HCT116 (cell line): ENCODE measurements at regions not wholly inside any gene's neighbourhood (a gene's known extent, or its start where the extent isn't known, plus 50 kb on each side); places are given as distances from the start of the nearest gene placed in this dataset.

Experiments used
- ATAC-seq: fragments of 200-7000 bp; cut with Tn5 transposase; 2 replicates; pipeline ENCODE4 v1.9.1; 2020; ENCODE audit warnings: mild to moderate bottlenecking, moderate library complexity
- BruUV-seq: library from RNA; stranded (reverse); fragments of 400-500 nt; replicated peaks from 2 replicates; lab custom pipeline; 2021; lab: Mats Ljungman, UMichigan
- CTCF ChIA-PET: fragments of 300-600 bp; sonication (Branson Sonifier 250); formaldehyde crosslinking; loops from one replicate; lab custom pipeline; 2021; ENCODE audit warnings: antibody characterized with exemption; lab: Charles Lee
- POLR2A ChIA-PET: fragments of 300-600, 350-600 bp; sonication (Branson Sonifier 250); formaldehyde crosslinking; loops from one replicate; lab custom pipeline; 2021; ENCODE audit warnings: antibody characterized with exemption; lab: Charles Lee
- RAD21 ChIA-PET, 2 experiments: fragments of 300-600 bp; sonication (Branson Sonifier 250); formaldehyde crosslinking; loops; one replicate each; lab custom pipeline; 2023; ENCODE audit warnings: low total read pairs in 2 of 2; ENCODE audit not compliant: uncharacterized antibody in 2 of 2, unreplicated experiment in 2 of 2, low non-redundant PET in 1 of 2; lab: Charles Lee
- DNase-seq: peaks from one replicate; pipeline ENCODE4 v3.0.0-alpha.2; 2010; ENCODE audit warnings: low read depth, low spot score
- H2AFZ ChIP-seq: fragments of 200-600 bp; shearing (Covaris generic), sonication (generic); 2 replicates; pipeline ENCODE4 v1.6.1; 2017; ENCODE audit warnings: low read depth, mixed run types, mixed read lengths, antibody characterized with exemption, low read length; ENCODE audit not compliant: poor library complexity, severe bottlenecking
- H3K27ac ChIP-seq: 2 replicates; pipeline ENCODE4 v1.5.1; 2012; ENCODE audit warnings: low read depth, low read length
- H3K27me3 ChIP-seq: fragments of 200-600 bp; sonication (generic); 2 replicates; pipeline ENCODE4 v1.6.1; 2016; ENCODE audit warnings: mixed run types, low read length, mixed read lengths; ENCODE audit not compliant: insufficient read depth
- H3K36me3 ChIP-seq, 2 experiments: fragments of 200-500 bp in 1 of 2; fragments of 200-600 bp in 1 of 2; sonication (Bioruptor generic) in 1 of 2; sonication (generic) in 1 of 2; 2 replicates each; pipeline versions ENCODE4 v1.5.1 to v1.6.1; 2014 to 2016; ENCODE audit warnings: low read length in 2 of 2, inconsistent platforms in 1 of 2, mixed read lengths in 1 of 2, mixed run types in 1 of 2; ENCODE audit not compliant: insufficient read depth in 2 of 2, control insufficient read depth in 1 of 2
- H3K4me1 ChIP-seq, 2 experiments: fragments of 200-600 bp in 1 of 2; sonication (generic) in 1 of 2; 2 replicates each; pipeline versions ENCODE4 v1.5.1 to v1.6.1; 2012 to 2017; ENCODE audit warnings: low read length in 2 of 2, inconsistent platforms in 1 of 2, mild to moderate bottlenecking in 1 of 2, mixed read lengths in 1 of 2, mixed run types in 1 of 2, moderate library complexity in 1 of 2; ENCODE audit not compliant: insufficient read depth in 2 of 2, control insufficient read depth in 1 of 2
- H3K4me2 ChIP-seq: fragments of 200-600 bp; sonication (generic); 2 replicates; pipeline ENCODE4 v1.6.1; 2017; ENCODE audit warnings: mixed run types, low read length, mixed read lengths
- H3K4me3 ChIP-seq, 2 experiments: fragments of 200-600 bp in 1 of 2; sonication (generic) in 1 of 2; replicated peaks in 1 of 2; 2 replicates each; pipeline ENCODE4 v1.5.1; 2011 to 2016; ENCODE audit warnings: low read length in 2 of 2, control low read depth in 1 of 2, low read depth in 1 of 2, mild to moderate bottlenecking in 1 of 2, mixed read lengths in 1 of 2, mixed run types in 1 of 2
- H3K79me2 ChIP-seq: fragments of 200-600 bp; sonication (generic); 2 replicates; pipeline ENCODE4 v1.6.1; 2017; ENCODE audit warnings: mild to moderate bottlenecking, mixed run types, low read length, moderate library complexity, mixed read lengths; ENCODE audit not compliant: insufficient read depth
- H3K9ac ChIP-seq: fragments of 200-600 bp; sonication (generic); 2 replicates; pipeline ENCODE4 v1.6.1; 2016; ENCODE audit warnings: low read length, mixed read lengths
- H3K9me2 ChIP-seq: fragments of 200-600 bp; sonication (generic), shearing (Covaris generic); 2 replicates; pipeline ENCODE4 v1.6.1; 2017; ENCODE audit warnings: mixed run types, mild to moderate bottlenecking, moderate library complexity; ENCODE audit not compliant: insufficient read depth
- H3K9me3 ChIP-seq, 2 experiments: fragments of 200-500 bp in 1 of 2; fragments of 200-600 bp in 1 of 2; sonication (Bioruptor generic) in 1 of 2; sonication (generic) in 1 of 2; 2 replicates each; pipeline ENCODE4 v1.6.1; 2014 to 2017; ENCODE audit warnings: low read length in 2 of 2, mixed read lengths in 2 of 2, inconsistent platforms in 1 of 2, low read depth in 1 of 2, mild to moderate bottlenecking in 1 of 2, mixed run types in 1 of 2, moderate library complexity in 1 of 2; ENCODE audit not compliant: control insufficient read depth in 1 of 2, insufficient read depth in 1 of 2
- H4K20me1 ChIP-seq: fragments of 200-600 bp; sonication (generic), shearing (Covaris generic); 2 replicates; pipeline ENCODE4 v1.6.1; 2017; ENCODE audit warnings: mixed run types, mild to moderate bottlenecking, moderate library complexity; ENCODE audit not compliant: insufficient read depth
- CEBPB ChIP-seq: IDR thresholded peaks from 2 replicates; pipeline ENCODE4 v1.6.1; 2012; ENCODE audit warnings: low read depth
- EGR1 ChIP-seq: IDR thresholded peaks from 2 replicates; pipeline ENCODE4 v1.6.1; 2012; ENCODE audit warnings: low read depth
- ELF1 ChIP-seq: IDR thresholded peaks from 2 replicates; pipeline ENCODE4 v1.6.1; 2012; ENCODE audit warnings: low read depth, borderline replicate concordance
- EZH2phosphoT487 ChIP-seq: fragments of 200-600 bp; IDR thresholded peaks from 2 replicates; pipeline ENCODE4 v1.6.1; 2018; ENCODE audit warnings: antibody characterized with exemption, borderline replicate concordance
- FOSL1 ChIP-seq: IDR thresholded peaks from 2 replicates; pipeline ENCODE4 v1.6.1; 2012; ENCODE audit warnings: low read depth
- POLR2A ChIP-seq: IDR thresholded peaks from 2 replicates; pipeline ENCODE4 v1.7.0; 2011; ENCODE audit warnings: borderline replicate concordance; ENCODE audit not compliant: insufficient read depth, insufficient read length; ENCODE audit errors: extremely low read depth
- SRF ChIP-seq: IDR thresholded peaks from 2 replicates; pipeline ENCODE4 v1.6.1; 2012; ENCODE audit warnings: low read depth
- ZNF274 ChIP-seq: fragments of 200-500 bp; sonication (Bioruptor generic); IDR thresholded peaks from 2 replicates; pipeline ENCODE4 v1.6.1; 2014; ENCODE audit warnings: mild to moderate bottlenecking, low read depth, low read length, inconsistent platforms
- intact Hi-C: fragments of 100-400 bp; cut with micrococcal nuclease; formaldehyde crosslinking; loops from 2 replicates; pipeline ENCODE4 v1.10.0; 2022
- TF ChIP-seq, protein P1 (sequence below): IDR thresholded peaks from 2 replicates; pipeline ENCODE4 v1.6.1; 2011; ENCODE audit warnings: mild to moderate bottlenecking, low read length, moderate library complexity; ENCODE audit not compliant: insufficient replicate concordance; ENCODE audit errors: extremely low read depth
- TF ChIP-seq, protein P2 (sequence below): IDR thresholded peaks from 2 replicates; pipeline ENCODE4 v1.6.1; 2012; ENCODE audit warnings: low read depth

DNA sequence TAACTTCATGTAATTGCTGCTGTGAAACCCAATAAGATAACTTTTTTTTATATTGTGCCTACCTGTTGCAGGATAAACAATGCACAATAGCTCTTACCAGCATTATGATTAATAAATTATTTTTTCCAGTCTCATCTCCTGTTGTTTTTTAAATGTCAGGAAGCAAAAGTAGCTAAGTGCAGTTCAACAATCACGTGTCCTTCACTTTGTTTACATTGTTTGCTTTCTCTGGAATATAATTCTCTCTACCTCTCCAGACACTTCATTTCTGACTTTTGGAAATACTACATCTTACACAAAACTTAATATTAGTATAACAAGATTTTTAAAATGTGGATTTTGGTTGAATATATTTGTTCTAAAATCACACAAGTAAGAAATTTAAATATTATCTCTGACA, 1359.4 kb downstream of the SLITRK1 start:
- Histone ChIP-seq H4K20me1 (no peaks in the 10 kb centered on the region), H3K4me1 (no peaks in the 10 kb centered on the region), H3K4me2 (no peak overlapping the region), H3K79me2 (no peaks in the 10 kb centered on the region), H3K27me3 (no peaks in the 10 kb centered on the region), H3K9me3 (no peaks in the 10 kb centered on the region), H3K36me3 (no peaks in the 10 kb centered on the region), H3K4me3 (no peak overlapping the region), H2AFZ (no peak overlapping the region), H3K27ac (no peak overlapping the region), H3K9me2 (no peaks in the 10 kb centered on the region), H3K9ac (no peak overlapping the region)
- no peak for DNase-seq
- intact Hi-C loops = no loop called here
- no peak for TF ChIP-seq EZH2phosphoT487
- no peak for TF ChIP-seq ELF1
- ChIA-PET CTCF (no interaction called here), RAD21 (no interaction called here), POLR2A (no interaction called here)
- BruUV-seq = no TSS peak
- ATAC-seq = no peak

DNA sequence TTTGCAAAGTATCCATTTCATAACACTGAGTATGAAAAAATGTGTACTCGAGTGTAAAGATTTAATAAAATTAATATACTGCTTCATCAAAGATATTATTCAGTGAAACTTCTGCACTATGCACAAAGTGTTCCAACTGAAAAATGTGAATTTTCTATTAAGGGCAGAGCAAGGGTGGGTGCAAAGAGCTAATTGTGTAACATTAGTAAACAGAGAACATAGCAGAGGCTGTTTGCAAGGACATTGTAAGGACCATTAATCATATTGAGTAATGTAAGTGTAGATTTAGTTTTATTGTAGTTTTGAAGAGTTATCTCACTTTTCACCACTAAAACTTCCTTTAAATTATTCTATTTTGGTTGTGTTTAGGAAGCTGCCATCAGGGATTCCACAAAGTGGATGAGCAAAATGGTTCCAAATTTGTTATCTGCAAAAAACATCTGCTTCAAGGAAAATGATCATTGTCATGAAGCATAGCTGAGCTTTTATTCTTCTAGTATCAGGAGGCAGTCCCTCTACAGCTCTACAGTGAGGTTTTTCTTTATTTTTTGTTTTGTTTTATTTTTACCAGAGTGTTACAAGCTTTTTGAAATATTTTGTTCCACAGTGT, 1375.4 kb downstream of the SLITRK1 start:
- no peak for TF ChIP-seq CEBPB
- no peak for TF ChIP-seq ZNF274
- TF ChIP-seq ELF1 = no peak
- no peak for TF ChIP-seq FOSL1
- TF ChIP-seq, protein P1, sequence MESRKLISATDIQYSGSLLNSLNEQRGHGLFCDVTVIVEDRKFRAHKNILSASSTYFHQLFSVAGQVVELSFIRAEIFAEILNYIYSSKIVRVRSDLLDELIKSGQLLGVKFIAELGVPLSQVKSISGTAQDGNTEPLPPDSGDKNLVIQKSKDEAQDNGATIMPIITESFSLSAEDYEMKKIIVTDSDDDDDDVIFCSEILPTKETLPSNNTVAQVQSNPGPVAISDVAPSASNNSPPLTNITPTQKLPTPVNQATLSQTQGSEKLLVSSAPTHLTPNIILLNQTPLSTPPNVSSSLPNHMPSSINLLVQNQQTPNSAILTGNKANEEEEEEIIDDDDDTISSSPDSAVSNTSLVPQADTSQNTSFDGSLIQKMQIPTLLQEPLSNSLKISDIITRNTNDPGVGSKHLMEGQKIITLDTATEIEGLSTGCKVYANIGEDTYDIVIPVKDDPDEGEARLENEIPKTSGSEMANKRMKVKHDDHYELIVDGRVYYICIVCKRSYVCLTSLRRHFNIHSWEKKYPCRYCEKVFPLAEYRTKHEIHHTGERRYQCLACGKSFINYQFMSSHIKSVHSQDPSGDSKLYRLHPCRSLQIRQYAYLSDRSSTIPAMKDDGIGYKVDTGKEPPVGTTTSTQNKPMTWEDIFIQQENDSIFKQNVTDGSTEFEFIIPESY = no peak
- no peak for TF ChIP-seq EGR1
- TF ChIP-seq SRF = no peak
- TF ChIP-seq EZH2phosphoT487 = no peak
- TF ChIP-seq, protein P2, sequence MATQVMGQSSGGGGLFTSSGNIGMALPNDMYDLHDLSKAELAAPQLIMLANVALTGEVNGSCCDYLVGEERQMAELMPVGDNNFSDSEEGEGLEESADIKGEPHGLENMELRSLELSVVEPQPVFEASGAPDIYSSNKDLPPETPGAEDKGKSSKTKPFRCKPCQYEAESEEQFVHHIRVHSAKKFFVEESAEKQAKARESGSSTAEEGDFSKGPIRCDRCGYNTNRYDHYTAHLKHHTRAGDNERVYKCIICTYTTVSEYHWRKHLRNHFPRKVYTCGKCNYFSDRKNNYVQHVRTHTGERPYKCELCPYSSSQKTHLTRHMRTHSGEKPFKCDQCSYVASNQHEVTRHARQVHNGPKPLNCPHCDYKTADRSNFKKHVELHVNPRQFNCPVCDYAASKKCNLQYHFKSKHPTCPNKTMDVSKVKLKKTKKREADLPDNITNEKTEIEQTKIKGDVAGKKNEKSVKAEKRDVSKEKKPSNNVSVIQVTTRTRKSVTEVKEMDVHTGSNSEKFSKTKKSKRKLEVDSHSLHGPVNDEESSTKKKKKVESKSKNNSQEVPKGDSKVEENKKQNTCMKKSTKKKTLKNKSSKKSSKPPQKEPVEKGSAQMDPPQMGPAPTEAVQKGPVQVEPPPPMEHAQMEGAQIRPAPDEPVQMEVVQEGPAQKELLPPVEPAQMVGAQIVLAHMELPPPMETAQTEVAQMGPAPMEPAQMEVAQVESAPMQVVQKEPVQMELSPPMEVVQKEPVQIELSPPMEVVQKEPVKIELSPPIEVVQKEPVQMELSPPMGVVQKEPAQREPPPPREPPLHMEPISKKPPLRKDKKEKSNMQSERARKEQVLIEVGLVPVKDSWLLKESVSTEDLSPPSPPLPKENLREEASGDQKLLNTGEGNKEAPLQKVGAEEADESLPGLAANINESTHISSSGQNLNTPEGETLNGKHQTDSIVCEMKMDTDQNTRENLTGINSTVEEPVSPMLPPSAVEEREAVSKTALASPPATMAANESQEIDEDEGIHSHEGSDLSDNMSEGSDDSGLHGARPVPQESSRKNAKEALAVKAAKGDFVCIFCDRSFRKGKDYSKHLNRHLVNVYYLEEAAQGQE = no peak
- no peak for TF ChIP-seq POLR2A
- TF ChIP-seq, all 23 proteins: peak for 0
- ATAC-seq (no peak), DNase-seq (no peak)
- ChIA-PET CTCF (no interaction called here), POLR2A (no interaction called here), RAD21 (no interaction called here)
- Histone ChIP-seq H4K20me1 (no peaks in the 10 kb centered on the region), H3K9me2 (no peaks in the 10 kb centered on the region), H3K4me3 (no peak overlapping the region), H3K4me1 (no peaks in the 10 kb centered on the region), H3K27me3 (no peaks in the 10 kb centered on the region), H2AFZ (no peak overlapping the region), H3K79me2 (no peaks in the 10 kb centered on the region), H3K36me3 (no peaks in the 10 kb centered on the region), H3K9me3 (peaks cover 0 to 4% of the 10 kb centered on the region in 2 experiments; a peak in 1 of 4 replicates), H3K9ac (no peak overlapping the region), H3K27ac (no peak overlapping the region), H3K4me2 (no peak overlapping the region)
- BruUV-seq = no TSS peak
- intact Hi-C loops = no loop called here
